Amygdala (tissue), 56 donors: ENCODE measurements at regions not wholly inside any gene's neighbourhood (a gene's known extent, or its start where the extent isn't known, plus 50 kb on each side); places are given as distances from the start of the nearest gene placed in this dataset.
"Not testable (repeated sequence)": the region's sequence is repeated elsewhere in the genome, so short reads cannot be mapped to it uniquely, and the experiment has no call there.

ENCODE experiments used
- DNase-seq, 56 donors: peaks; one replicate each; lab custom pipeline; 2025; lab: John Stamatoyannopoulos, UW

DNA sequence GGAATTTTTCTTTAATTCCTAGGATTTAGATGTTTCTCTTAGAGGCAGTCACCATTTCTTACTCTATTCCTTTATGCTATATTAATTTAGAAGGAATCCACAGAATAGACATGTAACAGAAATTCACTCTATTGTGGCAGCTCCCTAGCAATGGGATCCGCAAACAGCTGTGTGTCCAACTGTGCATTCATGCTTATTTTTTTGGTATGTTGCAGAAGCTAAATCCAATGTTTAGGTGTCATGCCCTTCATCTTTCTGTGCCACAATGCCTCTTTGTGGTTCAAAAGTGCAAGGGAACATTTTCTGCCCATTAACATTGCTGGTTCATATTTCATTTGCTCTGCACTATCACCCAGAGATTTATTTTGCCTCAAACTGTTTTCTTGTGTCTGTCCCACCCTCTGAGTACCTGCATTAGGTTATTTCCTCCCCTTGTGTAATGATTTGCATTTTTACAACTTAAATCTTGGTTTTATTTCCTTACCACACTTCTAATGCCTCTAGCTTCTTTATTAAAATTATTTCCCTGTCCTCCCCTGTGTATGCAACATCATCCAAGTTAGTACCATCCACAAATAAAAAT, 816.5 kb downstream of the EFNA5 start:
- no peak for DNase-seq

DNA sequence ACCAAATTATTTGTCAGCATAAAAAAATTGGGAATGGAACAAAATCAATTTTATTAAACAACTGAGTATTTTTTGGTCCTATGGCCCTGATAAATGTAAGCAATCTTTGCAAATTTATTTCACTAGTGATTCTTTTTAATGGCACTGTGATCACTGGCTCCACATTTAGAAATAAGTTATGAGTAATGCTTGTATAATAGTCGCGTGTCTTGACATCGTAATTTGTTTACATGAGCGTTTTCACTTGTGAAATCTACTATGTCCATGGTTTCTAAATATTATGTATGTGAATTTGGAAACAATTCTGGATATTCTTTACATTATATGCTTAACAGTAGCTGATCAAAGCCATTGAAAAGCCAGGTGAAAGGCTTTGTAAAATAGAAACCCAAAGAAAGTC, 817.5 kb downstream of the EFNA5 start:
- no peak for DNase-seq

DNA sequence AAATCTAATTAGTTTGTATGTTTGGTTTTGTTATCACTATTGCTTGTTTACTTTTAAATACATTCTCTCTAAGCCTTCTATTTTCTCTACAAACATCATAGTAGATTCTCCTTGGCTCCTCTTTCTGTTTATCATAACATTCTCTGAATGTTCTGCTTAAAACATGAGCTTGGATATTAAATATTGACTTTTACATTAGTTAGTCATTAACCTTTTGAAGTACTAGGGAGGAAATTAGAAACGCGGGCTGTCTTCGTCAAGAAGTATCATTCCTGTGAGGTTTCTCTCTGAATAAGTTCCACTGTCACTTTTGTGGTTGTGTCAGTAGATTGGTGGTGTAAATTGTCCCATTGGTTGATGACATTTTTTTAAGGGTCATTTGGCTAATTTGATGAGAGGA, 821.5 kb downstream of the EFNA5 start:
- no peak for DNase-seq

DNA sequence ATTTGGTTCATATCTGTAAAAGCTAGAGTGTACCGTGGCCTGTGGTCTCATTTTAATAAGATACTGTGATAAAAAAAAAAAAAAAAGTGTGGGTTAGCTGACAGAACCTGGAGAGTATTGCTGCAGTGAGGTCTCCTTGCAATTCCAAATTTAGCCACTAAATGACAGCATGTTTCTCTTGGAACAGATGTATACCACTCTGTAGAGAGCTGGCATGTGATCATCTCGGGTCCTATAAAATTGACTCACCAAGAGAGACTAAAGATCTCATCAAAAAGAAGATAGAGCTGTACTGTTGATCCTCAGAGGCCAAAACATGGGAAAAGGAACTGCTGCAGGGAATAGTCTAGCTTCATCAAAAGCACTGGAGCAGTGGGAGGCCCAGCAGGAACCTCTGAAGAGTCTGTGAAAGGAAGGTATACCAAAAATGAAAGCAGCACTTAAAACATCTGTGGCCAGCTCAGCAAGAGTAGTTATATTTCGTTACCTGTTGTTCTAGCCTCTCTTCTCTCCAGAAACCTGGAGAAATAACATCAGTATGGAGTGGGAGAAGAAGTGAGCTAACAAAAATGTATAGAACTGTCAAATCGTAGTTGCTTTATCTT, 826.8 kb downstream of the EFNA5 start:
- DNase-seq = no peak

DNA sequence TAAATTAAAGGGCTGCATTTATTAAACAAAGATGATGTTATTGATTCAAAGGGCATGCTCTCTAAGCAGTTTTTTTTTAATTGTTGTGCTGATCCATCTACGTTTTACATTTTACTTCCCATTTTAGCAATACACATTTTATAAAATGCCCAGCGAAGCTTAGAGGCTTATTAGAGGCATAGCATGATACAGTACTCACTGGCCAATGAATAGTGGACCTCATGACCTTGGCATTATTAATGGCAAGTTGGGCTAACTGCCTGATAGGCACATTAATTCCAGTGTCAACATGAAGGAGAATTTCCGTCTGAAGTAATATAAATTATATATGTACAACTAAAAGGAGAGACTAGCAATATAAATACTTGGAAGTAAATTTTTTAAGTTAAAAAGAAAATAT, 837.2 kb downstream of the EFNA5 start:
- DNase-seq = no peak

DNA sequence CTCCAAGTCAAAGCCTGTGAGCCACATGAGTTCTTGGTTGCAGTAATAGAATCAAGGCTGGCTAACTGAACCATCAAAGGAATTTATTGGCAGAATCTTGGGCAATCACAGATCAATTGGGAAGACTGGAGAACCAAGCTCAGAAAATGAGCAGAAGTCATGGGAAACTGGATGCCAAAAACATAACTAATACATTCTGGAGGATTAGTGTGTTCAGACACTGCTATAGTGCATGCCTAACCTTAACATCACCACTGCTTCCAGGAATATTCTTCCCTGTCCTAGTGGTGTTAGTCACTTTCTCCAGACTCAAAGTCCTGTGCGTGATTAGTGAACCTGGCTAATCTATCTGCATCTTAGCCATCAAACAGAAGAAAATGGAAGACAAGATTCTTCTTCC, 843.7 kb downstream of the EFNA5 start:
- DNase-seq = no peak

DNA sequence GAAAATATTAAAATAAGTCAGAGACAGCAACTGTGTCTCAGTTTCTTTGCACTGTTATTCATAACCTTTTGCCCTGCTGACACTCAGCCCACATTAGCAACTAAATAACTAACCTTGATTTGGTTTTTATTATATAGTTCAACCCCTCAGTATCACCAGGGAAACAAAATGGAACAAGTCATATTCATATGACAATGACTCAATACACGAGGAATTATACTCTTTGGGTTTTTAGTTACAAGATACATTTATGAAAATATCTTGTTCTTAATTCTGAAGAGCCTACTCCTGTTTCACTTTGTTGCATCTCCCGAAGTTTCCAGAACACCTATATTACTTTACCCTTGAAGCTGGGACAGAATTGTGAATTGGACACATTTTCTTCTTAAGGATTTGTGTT, 845.4 kb downstream of the EFNA5 start:
- no peak for DNase-seq

DNA sequence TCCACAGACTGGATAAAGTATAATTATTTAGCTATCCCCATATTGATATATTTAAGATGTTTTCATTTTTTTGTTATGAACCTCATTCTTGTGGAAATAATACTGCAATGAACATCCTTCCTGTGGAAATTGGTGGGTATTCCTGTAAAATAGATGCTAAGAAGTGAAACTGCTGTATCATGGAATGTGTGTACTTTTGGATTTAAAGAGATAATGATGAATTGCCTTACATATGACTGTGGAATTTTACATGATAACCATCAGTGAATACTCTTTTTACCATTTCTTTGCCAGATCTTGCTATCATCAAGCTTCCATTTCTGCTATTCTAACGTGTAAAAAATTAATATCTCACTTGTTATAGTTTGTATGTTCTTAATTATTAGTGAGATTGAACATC, 847.9 kb downstream of the EFNA5 start:
- DNase-seq = no peak

DNA sequence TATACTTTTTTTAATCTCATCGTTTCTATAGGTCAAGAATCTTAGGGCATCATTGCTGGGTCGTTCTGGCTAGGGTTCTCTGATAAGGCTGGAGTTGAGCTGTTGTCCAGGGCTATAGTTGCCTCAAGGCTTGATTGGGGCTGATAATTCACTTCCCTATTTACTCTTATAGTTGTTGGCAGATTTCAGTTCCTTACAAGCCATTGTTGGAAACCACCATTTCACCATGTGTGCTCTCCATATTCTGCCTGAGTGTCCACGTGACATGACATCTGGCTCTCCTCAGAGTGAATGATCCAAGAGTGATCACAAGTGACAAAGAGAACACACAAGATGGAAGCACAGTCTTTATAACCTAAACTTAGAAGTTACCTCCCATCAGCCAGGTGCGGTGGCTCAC, 852.2 kb downstream of the EFNA5 start:
- DNase-seq = no peak

DNA sequence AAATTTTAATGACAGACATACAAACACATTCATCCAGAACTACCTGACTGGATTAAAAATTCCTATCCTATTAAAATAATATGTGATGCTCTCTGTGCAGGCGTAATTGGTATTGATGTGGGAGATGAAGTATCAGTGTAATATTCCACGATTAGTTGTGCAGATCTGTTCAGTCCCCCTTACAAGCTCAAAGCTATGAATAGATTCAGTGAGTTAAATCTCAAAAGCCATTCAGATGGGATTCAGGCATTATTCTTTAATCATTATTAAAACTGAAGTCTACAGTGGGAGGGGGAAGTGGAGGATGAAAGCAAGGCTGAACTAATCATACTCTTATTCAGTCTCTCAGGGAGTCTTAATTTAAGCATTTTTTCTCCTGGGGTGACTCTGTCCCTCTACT, 855.8 kb downstream of the EFNA5 start:
- DNase-seq = no peak

DNA sequence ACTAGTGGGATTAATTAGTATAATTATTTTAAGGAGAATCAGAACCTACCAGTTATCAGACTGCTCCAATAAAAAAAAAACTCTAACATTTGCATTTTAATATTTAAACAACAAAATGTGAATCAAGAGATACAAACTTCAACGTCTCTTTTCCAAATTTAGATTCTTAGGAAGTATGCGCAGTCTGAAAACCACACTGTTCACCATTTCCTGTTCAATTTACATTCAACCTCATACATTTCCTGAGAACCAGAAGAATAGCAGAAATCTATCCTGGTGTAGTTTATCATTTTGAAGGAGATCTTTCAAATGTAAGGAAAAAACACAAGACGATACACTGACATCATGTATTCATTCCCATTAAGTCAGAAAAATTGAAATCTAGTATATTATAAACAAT, 869.2 kb downstream of the EFNA5 start:
- no peak for DNase-seq

DNA sequence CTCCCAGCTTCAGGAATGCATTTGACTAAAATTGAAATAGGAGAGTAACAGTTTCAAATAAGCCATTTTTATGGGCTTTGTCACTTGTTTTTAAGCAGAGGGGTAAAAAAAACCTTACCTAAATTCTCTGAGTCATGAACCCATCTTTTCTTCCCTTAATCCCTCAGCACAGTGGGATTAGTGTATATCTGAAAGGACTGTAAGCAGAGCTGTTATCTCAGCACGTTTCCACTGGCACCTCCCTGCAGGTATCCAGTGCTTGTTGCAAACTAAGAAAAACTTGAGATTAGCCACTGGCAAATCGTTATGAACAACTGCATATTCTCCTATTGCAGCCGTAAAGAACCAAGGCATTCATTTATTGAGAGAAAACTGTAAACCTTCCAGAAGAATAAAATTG, 872.7 kb downstream of the EFNA5 start:
- DNase-seq = no peak

DNA sequence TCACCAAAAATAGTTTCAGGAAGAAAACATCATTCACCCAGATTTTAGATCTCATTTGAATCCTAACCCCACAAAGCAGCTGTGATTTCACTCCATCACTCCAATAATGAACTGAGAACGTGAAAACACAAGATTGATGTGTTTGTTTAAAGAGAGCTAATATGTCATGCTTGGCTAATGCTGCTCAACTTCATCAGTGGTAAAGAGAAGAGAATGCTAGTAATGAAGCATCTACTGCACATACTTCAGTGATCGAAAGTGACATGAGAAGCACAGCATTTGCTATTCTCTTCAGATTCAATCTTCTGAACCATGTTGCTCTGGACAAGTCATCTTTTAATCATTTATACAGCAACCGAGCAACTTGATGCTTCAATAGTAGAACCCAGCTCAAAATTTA, 874.7 kb downstream of the EFNA5 start:
- DNase-seq = no peak

DNA sequence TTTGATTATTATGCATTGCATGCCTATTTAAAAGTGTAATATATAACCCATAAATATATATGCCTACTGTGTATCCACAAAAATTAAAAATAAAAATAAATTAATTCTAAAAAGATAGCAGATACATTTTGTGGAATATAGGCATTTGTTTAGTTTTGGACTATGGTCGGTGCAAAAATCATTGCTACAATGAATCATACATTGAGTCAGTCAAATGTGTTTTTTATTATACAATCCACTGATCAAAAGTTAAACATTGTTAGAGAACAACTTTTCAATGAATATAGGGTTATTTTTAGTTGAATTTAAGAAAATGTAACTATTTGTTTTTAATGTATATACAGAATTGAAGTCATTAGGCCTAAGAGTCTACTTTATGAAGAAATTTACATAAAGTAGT, 885.9 kb downstream of the EFNA5 start:
- DNase-seq = no peak

DNA sequence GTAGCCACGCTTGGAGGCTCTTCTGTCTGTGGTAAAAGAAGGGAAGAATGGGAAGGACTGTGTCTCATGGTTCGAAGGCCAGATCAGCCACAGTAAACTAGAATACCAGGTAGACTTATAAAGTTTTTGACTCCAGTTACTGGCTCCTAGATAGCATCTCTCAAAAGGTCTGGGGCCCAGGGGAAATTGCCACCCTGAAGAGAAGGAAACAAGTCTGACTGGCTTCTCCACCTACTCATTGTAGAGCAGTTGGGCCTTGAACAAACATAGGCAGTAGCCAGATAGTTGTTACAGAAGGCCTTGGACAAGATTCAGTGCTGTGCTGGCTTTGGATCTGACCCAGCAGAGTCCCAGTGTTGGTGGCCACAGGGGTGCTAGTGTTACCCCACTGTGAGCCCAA, 890.4 kb downstream of the EFNA5 start:
- DNase-seq = no peak

DNA sequence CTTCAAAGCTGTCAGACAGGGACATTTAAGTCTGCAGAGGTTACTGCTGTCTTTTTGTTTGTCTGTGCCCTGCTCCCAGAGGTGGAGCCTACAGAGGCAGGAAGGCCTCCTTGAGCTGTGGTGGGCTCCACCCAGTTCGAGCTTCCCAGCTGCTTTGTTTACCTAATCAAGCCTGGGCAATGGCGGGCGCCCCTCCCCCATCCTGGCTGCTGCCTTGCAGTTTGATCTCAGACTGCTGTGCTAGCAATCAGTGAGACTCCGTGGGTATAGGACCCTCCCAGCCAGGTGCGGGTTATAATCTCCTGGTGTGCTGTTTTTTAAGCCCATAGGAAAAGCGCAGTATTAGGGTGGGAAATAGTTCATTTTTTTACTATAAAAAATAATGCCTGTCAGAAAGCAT, 894.2 kb downstream of the EFNA5 start:
- DNase-seq = not testable (repeated sequence)

DNA sequence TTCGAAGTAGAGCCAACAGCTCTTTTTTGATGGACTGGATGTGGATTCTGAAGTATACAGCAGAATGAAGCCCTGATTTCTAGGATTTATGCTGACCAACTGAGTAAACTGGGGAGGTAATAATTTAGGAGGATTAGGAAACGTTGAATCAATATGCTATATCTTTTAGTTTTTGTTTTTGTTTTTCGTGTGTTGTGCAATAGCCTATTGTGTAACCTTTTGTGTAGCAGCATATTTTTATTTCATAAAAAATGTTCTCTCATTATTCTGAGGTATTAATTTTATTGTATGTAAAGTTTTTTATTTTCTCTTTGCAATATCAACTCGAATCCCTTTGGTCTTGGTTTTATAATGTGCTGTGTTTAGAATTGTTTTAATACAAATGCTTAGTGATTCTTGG, 902.3 kb downstream of the EFNA5 start:
- DNase-seq = no peak

DNA sequence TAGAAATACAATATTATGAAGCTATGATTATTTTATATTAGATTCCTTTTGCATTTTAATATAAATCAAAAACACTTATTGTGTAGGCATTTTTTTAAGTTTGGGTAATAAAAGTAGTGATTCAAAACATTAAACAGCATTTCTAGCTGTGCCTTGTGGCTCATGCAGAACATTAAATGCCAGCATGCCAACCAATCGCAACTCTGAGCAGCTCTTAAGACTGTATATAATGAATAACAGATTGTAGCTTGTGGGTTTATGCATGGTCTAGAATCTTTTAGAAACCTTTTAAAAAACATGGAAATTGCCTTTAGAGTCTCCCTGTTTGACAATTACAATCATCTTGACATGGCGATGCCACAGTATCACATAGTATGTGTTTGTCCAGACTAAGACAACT, 903.8 kb downstream of the EFNA5 start:
- DNase-seq = no peak

DNA sequence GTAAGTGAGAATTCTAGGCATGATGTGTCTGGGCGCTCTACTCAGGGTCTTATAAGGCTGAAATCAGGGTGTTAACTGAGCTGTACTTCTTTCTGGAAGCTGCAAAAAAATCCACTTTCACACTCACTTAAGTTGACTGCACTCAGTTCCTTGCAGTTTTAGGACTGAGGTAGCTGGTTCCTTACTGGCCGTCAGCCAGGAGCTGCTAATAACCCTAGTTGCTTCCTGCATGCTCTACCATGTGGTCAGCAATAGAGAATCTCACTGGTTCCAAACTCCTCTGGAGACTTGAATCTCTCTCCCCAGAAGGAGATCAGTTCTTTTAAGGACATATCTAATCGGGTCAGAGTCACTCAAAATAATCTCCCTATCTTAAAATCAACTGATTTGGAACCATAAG, 911.2 kb downstream of the EFNA5 start:
- DNase-seq = no peak

DNA sequence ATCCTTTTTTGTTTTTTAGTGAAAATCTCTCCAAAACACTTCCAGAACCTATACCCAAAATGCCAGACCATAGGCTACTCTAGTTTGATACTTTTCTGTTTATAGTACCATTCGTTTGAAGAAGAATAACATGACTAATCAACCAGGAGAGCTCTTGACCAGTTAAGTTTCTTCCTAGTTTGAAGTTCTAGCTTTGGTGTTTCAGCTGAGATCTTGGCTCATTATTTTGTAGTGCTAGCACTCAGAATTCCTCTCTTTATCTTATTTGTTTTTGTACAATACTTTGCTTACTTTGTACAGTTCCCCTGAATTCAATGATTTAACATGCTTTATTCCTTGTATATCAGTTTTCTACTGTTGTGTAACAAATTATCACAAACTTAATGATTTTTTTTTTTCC, 911.6 kb downstream of the EFNA5 start:
- DNase-seq = no peak

DNA sequence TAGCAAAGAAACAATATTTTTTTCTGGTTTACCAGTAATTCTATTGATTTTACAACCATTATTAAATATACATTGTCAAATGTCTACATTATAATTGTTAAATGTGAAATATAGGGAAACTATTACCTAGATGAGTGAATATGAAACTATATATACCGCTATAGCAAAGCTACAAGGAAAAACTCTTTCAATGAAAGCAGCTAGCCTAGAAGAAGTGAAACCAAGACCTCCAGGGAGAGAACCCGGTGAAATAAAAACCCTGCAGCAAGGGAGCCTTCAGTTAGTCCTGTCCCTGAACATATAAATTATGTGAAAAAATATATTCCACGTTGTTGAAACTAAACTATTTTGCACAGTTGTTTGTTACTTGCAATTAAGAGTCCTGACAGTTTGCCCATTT, 913.1 kb downstream of the EFNA5 start:
- DNase-seq = no peak

DNA sequence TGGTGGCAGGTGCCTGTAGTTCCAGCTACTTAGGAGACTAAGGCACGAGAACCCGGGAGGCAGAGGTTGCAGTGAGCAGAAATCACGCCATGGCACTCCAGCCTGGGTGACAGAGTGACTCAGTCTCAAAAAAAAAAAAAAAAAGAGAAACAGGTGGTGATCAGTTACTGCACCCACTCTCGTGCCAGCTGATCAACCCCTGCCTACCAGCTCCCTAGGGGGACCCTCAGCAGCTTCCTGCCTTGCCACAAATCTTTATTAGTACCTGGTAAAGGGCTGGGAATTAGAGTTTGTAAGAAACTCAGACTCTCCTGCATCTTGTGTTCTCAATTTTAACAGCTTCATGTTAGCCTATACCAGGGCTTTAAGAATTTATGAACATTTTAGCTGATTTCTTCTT, 914.9 kb downstream of the EFNA5 start:
- DNase-seq = no peak

DNA sequence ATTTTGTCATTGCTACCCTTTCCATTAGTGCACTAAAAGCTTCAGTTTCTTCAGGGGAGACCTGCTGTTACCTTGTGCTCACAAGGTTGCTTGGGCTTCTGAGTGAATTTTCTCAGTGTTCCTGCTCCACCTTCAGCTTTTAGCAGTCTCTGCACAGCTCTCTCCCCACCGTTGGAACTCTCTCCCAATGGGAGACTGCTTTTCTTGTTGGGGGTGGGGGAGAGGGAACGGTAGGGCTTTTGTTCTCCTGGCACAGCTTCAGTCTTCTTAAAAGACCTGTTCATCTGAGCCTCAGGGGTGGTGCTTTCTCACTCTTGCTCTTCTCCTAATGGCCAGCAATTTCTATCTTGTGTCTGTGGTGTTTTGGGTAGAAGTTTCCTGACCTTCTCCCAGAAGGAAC, 915.7 kb downstream of the EFNA5 start:
- DNase-seq = no peak
